ENCODE measurements at regions not wholly inside any gene's neighbourhood (a gene's known extent, or its start where the extent isn't known, plus 50 kb on each side); places are given as distances from the start of the nearest gene placed in this dataset.

DNA sequence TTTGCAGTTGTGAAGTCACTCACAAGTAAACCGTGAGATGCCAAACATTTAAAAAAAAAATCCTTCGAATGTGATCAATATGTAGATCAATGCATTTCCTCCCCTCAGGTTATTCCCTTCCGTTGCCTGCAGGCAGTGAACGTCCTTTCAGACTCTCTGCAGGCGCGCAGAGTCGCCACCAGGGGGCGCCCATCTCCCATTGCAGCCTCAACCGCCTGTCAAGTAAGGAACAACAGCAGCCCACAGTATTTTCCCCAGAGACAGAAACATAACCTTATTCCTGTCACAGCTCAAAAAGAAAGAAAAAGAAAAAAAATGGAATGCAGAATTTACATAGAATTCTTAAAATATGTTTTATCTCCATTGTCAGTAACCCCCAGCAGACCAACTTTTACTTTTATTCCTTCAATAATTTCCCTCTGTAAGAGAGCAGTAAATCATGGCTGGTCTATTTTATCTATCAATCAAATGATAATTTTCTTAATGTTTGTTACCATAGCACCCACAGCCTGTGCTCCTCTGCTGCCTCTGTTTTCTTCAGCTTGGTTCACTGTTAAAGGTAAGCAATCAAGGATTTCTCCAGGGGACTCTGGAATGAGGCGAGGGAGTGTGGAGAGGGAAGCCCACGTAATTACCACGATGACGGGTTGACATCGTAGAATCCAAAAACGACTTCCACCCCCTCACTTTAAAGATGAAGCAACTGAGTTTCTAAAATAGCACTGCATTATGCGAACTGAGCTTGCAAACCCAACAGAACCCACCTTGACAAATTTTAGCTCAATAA lies 637.6 kb upstream of the ARGLU1 start:
- TF ChIP-seq POLR2AphosphoS5 (IDR thresholded peaks at IDR 0.05) (peak; percentile 58), EP300 (conservative IDR thresholded peaks at IDR 0.05; ENCODE audit: poor library complexity, severe bottlenecking) (peak; percentile 90), CTCF (IDR thresholded peaks at IDR 0.05; ENCODE audit: poor library complexity, severe bottlenecking) (peak; percentile 99), RAD21 (conservative IDR thresholded peaks at IDR 0.05) (peak; percentile 98), EZH2 (IDR thresholded peaks at IDR 0.05; ENCODE audit: borderline replicate concordance, insufficient read depth, low read length, poor library complexity, severe bottlenecking) (no peak), TAF1 (IDR thresholded peaks at IDR 0.05; ENCODE audit: low read depth) (no peak), REST (IDR thresholded peaks at IDR 0.05; ENCODE audit: borderline replicate concordance) (no peak), MXI1 (conservative IDR thresholded peaks at IDR 0.05; ENCODE audit: poor library complexity, severe bottlenecking) (peak; percentile 10)

Measured in neural cell (in vitro differentiated cells).